ENCODE measurements at regions not wholly inside any gene's neighbourhood (a gene's known extent, or its start where the extent isn't known, plus 50 kb on each side); places are given as distances from the start of the nearest gene placed in this dataset.
A peak's percentile ranks its signal among the peaks of the same experiment; 100 is the strongest.
"Not testable (repeated sequence)": the region's sequence is repeated elsewhere in the genome, so short reads cannot be mapped to it uniquely, and the experiment has no call there.

GRCh38 chrX:11836284-11836683, 78.2 kb downstream of the MSL3 start:
- no peak for DNase-seq

GRCh38 chrX:11837437-11837836, 79.4 kb downstream of the MSL3 start:
- DNase-seq: no peak

DNA sequence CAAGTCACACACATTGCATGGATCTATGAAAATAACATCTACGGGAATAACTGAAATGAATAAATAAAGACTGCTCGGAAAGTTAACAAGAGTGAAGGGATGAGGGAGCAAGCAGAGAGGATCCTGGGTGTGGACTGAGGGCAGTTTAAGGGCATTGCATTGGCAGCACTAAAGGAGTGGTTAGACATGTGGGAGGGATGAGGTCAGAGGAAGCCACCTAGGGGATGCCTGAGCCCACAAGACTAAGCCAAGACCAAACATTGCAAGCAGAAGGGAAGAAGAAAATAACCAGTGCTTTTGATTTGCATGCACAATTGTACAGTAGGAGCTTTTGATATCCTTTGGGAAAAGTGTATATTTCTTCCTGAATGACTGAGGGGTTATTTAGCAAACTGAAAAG, 106.1 kb downstream of the MSL3 start:
- DNase-seq: no peak

DNA sequence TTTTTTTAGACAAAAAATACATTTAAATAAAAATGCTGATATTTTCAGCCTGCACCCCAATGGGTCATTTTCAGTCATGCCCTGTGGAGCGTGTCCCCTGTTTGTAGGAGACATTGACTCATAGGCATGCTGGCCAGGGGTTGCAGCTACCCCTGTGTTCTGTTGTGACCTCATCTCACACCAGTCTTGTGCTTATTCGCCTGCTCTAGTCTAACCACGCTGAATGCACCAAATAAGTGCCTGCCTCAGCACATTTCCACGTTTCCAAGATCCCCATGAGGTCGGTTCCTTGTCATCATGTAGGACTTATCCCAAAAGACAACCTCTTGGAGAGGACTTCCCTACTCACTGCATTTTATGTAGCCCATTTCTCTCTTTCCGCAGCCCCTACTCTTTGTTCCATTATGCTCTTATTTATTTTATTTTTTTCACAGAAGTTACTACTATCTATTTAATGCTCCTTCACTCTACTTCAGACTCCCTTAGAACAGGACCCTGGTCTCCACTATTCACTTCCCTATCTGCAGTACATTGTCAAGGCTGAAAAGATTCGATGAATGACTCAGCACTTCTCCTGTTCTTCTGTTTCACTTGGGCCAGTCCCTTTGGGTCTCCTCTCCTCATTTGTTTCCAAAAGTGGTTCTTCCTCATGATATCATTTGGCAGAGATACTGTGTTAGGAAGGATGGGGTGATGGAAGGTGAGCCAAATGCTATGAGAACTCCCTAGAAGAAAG, 109.7 kb downstream of the MSL3 start:
- no peak for DNase-seq

DNA sequence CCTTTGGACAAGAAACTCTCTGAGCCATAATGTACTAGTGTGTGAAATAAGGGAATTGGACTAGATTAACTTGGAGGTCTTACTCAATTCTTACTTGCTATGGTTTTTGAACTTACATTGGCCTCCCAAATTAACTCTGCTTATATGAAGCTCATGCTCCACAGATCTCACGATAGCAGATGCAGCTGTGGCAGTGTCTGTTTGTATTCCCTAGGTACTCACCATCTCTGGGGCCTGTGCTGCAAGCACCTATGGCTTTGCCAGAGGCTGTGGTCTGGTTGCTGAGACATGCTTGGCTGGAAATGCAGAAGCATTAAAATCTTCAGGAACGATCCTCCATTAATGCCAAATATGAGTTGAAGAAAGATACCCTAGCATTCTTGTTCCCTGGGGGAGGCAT, 112.8 kb downstream of the MSL3 start:
- DNase-seq: no peak

DNA sequence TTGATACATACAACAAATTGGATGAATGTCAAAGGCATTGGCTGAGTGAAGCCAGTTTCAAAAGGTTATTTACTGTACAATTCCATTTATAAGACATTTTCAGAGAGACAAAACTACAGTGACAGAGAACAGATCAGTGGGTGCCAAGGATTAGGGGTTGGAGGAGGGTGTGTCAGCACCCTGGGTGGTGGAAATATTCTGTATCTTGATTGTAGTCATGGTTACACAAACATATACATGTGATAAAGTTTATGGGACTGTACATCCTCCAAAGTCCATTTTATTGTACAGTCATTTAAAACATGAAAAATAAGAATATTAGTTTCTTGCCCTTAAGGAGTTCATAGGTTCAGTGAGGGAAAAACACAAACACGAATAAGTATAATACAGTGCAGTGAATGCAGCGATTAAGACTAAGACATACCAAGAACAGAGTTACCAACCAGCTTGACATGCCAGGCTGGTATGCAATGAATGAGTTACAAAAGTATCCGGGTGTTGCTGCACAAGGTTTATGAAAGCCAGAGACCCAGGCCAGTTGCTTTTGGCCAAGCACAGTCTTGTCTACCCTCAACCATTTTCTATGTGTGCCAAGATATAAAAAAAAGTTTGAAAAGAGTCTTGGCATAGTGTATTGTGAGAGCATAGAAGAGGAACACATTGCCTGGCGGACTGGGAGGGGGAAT, 123.6 kb downstream of the MSL3 start:
- no peak for DNase-seq

DNA sequence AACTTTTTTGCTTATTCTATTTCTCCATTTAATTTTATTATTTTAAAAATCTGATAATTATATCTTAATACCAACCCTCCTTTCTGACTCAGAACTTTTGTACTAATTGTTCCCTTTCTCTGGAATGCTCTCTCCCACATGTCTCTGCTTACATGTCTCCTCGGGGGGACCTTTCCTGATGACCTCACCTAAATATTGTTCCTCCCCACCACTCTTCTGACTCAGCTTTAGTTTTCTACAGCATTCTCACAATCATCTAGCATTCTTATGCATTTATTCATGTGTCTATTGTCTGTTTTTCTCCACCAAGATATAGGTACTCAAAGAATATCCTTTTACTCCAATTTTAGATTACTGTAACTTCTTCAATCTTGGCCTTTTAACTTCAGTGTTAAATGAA, 128.7 kb downstream of the MSL3 start:
- no peak for DNase-seq

GRCh38 chrX:11887175-11887574, 129.1 kb downstream of the MSL3 start:
- peak in 1 of 2 experiments; percentile 3 for DNase-seq

- no peak for DNase-seq
Measured at GRCh38 chrX:11888421-11888820, 130.4 kb downstream of the MSL3 start.

DNA sequence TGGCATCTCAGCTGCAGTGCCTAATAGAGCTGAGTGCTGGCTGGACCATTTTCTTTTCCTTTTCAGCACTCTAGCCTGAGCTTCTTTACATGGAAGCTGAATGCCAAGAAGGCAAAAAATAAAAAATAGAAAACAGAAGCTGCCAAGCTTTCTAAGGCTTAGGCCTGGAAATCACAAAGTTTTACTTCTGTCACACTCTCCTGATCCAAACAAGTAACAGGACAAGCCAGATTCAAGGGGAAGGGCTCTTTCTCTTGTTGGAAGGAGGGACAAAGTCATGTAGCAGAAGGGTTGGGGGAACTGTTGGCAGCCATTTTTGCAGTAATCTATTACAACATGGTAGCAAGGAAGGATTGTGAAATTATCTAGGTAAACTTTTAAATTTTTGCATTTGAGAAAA, 131.8 kb downstream of the MSL3 start:
- no peak for DNase-seq

GRCh38 chrX:11890836-11891514, 132.9 kb downstream of the MSL3 start:
- no peak for DNase-seq

DNA sequence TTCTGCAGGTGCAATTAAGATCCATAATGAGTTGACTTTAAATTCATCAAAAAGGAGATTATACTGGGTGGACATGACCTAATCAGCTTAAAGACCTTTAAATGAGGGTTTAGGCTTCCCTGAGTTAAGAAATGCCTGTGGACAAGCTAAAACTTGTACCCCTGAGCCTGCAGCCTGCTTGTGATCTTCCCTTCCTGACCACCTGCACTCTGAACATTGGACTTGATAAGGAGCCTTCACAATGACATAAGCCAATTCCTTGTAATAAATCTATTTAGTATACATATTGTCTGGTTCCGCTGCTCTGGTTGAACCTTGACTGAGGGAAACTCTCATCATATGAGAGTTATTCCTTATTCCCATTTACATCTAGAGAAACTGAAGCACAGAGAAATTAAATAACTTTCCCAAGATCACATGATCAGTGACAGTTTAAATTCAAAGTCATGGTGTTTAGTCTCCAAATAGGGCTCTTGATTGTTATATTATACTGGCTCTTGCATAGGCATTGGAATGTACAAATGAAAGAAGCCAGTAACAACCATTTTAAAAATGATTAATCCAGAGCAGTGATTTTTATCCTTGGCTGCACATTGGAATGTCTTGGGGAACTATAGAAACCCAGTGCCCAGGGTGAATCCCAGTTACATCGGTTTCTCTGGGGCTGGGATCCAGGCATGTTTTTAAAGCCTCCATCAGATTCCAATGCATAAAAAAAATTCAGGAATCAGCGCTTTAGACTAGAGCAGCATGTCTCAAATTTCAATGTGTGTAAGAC, 136.1 kb downstream of the MSL3 start:
- DNase-seq: no peak

DNA sequence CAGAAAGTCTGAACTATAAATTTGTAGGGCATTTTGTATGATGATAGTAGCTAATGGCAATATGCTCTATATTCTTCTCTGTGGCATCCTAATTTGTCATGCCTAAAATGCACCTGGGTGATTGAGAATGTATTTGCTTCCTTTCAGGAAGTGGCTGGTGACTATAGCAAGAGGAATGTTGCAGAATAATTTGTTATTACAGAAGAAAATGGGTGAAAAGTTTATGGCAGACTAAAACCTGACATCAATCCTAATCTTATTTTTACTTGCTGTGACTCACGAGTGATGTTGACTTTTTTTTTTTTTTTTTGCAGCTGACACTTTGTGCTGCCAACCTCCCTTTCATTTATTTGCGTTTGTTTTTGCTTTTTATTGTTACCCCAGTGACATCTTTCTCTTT, 141.1 kb downstream of the MSL3 start:
- DNase-seq: no peak

- DNase-seq: not testable (repeated sequence)
Measured at GRCh38 chrX:11905933-11906332, 147.9 kb downstream of the MSL3 start.

- DNase-seq: no peak
Measured at GRCh38 chrX:11908371-11908770, 150.3 kb downstream of the MSL3 start.

GRCh38 chrX:11913001-11913400, 155.0 kb downstream of the MSL3 start:
- DNase-seq: no peak

GRCh38 chrX:11929476-11929875, 171.4 kb downstream of the MSL3 start:
- DNase-seq: no peak

- DNase-seq: no peak
Measured at GRCh38 chrX:11932423-11932822, 174.4 kb downstream of the MSL3 start.

- no peak for DNase-seq
Measured at GRCh38 chrX:11934089-11934488, 176.1 kb downstream of the MSL3 start.

DNA sequence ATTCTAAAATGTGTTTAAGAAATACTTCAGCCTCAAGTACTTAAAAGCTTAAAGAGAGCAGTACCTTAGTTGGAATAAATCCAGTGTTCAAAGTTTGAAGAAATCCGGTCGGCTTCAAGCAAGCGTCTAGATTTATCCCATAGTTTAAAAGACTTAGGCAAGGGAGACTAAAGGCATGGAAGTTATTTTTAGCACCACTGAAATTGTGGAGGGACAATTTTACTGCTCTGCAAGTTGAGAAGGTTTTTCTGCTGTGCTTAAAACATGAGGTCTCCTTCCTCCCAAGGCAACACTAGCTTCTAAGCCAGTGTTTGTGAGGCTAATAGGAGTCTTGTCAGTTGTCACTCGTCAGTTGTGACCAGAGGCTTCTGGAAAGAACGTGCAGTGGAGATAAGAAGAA, 183.5 kb downstream of the MSL3 start:
- no peak for DNase-seq

- DNase-seq: peak in 1 of 2 experiments; percentile 28
Measured at GRCh38 chrX:11944501-11944900, 186.5 kb downstream of the MSL3 start.

DNA sequence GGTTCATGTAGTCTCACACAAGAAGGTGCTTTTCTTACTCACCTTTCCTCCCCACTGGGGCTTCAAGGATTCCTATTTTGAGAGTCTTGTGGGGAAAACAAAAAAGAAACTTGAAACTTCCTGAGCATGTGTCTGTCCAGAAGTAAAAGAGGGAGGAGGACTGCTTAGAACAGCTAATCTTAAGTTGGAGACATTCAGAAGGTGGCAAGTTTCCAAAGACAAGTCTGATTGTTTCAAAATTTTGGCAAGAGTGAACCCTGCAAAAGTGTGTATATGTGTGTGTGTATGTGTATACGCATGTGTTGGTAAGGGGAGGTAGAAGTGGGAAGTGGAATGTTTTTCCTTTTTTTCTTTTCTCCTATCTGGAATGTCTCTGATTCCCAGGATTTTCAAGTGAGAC, 189.0 kb upstream of the FRMPD4 start:
- DNase-seq: no peak

GRCh38 chrX:11952176-11952720, 186.0 kb upstream of the FRMPD4 start:
- DNase-seq: no peak
